Stimulated activated effector memory CD8-positive, alpha-beta T cell treated with anti-CD3 and anti-CD28 coated beads, Interleukin-12 subunit alpha, Interleukin-12 subunit beta, amount 100 ng/mL, for 72 hours (primary cell): ENCODE measurements at regions not wholly inside any gene's neighbourhood (a gene's known extent, or its start where the extent isn't known, plus 50 kb on each side); places are given as distances from the start of the nearest gene placed in this dataset.

Experiments
- ATAC-seq: fragments of 150-1000 bp; cut with Tn5 transposase; 2 replicates; pipeline ENCODE4 v1.10.0; 2021
- DNase-seq, 2 donors: peaks; one replicate each; pipeline ENCODE4 v3.0.0; 2021 to 2022; ENCODE audit warnings: low spot score in 2 of 2
- H3K27ac Mint-ChIP-seq: one replicate; pipeline ENCODE4 v1.8.0; 2022; ENCODE audit warnings: mild to moderate bottlenecking, mixed read lengths
- H3K36me3 Mint-ChIP-seq: one replicate; pipeline ENCODE4 v1.8.0; 2022; ENCODE audit warnings: mild to moderate bottlenecking, mixed read lengths
- H3K4me1 Mint-ChIP-seq: one replicate; pipeline ENCODE4 v1.8.0; 2022; ENCODE audit warnings: mixed read lengths
- H3K4me3 Mint-ChIP-seq: one replicate; pipeline ENCODE4 v1.8.0; 2022; ENCODE audit warnings: mild to moderate bottlenecking, mixed read lengths
- H3K9me3 Mint-ChIP-seq: one replicate; pipeline ENCODE4 v1.8.0; 2022; ENCODE audit warnings: mixed read lengths

- Mint-ChIP-seq H3K4me3 (no peak overlapping the region), H3K36me3 (no peaks in the 10 kb centered on the region), H3K4me1 (no peaks in the 10 kb centered on the region), H3K27ac (no peak overlapping the region), H3K9me3 (peaks cover 7% of the 10 kb centered on the region)
- DNase-seq (no peak), ATAC-seq (no peak)
These were observed 408.8 kb downstream of the PLA2G4A start for GRCh38 chr1:187237542-187237941.

- ATAC-seq (no peak), DNase-seq (no peak)
- no peaks in the 10 kb centered on the region for H3K36me3 Mint-ChIP-seq
- no peaks in the 10 kb centered on the region for H3K4me1 Mint-ChIP-seq
- H3K27ac Mint-ChIP-seq = no peak overlapping the region
- H3K4me3 Mint-ChIP-seq = no peak overlapping the region
- peaks cover 6% of the 10 kb centered on the region for H3K9me3 Mint-ChIP-seq
These were observed 413.2 kb downstream of the PLA2G4A start for GRCh38 chr1:187241971-187242370.

DNA sequence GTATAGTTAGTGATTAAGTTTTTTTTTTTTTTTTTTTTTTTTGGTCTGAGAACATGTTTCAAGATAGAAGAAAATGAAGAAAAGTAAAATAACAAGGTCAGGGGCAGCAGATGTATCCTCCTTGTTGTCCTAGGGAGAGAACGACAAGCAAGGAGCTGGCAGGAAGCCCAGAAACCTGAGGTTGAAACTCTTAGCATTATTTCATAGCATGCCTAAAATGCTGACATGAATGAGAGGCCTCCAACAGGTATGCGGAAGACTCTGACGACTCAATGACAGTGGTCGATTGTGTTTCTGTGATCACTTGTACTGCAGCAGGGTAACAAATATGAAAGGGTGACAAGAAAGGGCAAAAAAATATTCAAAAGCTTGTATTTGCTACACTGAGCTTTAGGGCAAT lies 415.9 kb downstream of the PLA2G4A start:
- Mint-ChIP-seq H3K36me3 (no peaks in the 10 kb centered on the region), H3K27ac (no peak overlapping the region), H3K4me3 (no peak overlapping the region), H3K9me3 (peaks cover 8% of the 10 kb centered on the region), H3K4me1 (no peaks in the 10 kb centered on the region)
- ATAC-seq = no peak
- no peak for DNase-seq

DNA sequence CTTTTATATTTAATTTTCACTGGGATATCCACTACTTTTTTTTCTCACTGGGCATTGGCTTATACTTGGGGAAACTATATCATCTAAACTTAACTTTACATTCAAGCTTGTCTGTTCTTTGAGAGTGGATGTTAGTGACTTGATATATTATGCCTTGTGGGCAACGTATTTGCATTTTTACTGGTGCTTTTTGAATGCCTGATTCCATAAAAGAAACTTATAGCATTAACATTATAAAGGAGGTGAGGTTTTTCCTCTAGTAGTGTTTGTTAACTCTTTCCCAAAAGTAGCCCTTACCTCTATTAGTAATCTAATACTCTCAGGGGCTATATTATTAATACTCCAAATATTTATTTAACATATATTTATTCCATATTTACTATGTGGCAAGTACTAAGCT lies 416.5 kb downstream of the PLA2G4A start:
- no peaks in the 10 kb centered on the region for H3K4me1 Mint-ChIP-seq
- ATAC-seq (no peak), DNase-seq (no peak)
- H3K9me3 Mint-ChIP-seq = peaks cover 8% of the 10 kb centered on the region
- H3K36me3 Mint-ChIP-seq = no peaks in the 10 kb centered on the region
- no peak overlapping the region for H3K4me3 Mint-ChIP-seq
- H3K27ac Mint-ChIP-seq = no peak overlapping the region

DNA sequence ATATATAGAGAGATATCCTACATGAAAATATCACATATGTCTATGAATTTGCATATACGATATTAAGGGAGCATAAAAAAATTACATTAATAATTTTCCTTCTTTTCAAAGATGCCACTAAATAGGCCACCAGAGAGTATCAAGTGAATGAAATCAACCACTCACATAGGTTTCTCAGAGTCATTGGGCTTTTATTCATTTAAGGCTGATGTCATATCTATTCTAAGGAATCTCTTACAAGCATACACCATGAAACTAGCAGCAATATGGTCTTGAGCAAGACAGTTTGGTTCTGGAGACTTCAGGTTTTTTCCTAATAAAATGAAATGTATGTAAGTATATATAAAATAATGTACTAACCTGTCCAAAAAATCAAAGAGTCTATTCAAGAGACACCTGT lies 420.4 kb downstream of the PLA2G4A start:
- no peak overlapping the region for H3K4me3 Mint-ChIP-seq
- no peaks in the 10 kb centered on the region for H3K4me1 Mint-ChIP-seq
- H3K27ac Mint-ChIP-seq = no peak overlapping the region
- DNase-seq (no peak), ATAC-seq (no peak)
- peaks cover 4% of the 10 kb centered on the region for H3K9me3 Mint-ChIP-seq
- H3K36me3 Mint-ChIP-seq = no peaks in the 10 kb centered on the region

GRCh38 chr1:187252923-187253322 lies 424.2 kb downstream of the PLA2G4A start:
- Mint-ChIP-seq H3K4me1 (no peaks in the 10 kb centered on the region), H3K27ac (no peak overlapping the region), H3K36me3 (no peaks in the 10 kb centered on the region), H3K9me3 (peaks cover 6% of the 10 kb centered on the region), H3K4me3 (no peak overlapping the region)
- DNase-seq (no peak), ATAC-seq (no peak)

DNA sequence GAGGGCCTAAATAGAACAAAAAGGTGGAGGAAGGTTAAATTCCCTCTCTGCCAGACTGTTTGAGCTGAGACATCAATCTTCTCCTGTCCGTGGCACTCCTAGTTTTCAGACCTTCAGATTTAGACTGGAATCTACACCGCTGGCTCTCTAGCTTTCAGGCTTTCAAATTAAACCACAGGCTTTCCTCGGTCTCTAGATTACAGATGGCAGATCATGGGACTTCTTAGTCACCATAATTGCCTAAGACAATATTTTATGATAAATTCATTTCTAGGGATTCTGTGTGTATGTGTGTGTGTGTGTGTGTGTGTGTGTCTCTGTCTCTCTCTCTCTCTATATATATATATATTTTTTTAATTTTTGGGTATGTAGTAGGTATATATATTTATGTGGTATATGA lies 428.7 kb downstream of the PLA2G4A start:
- Mint-ChIP-seq H3K4me3 (no peak overlapping the region), H3K36me3 (no peaks in the 10 kb centered on the region), H3K27ac (no peak overlapping the region), H3K9me3 (peaks cover 9% of the 10 kb centered on the region), H3K4me1 (no peaks in the 10 kb centered on the region)
- DNase-seq (no peak), ATAC-seq (no peak)

DNA sequence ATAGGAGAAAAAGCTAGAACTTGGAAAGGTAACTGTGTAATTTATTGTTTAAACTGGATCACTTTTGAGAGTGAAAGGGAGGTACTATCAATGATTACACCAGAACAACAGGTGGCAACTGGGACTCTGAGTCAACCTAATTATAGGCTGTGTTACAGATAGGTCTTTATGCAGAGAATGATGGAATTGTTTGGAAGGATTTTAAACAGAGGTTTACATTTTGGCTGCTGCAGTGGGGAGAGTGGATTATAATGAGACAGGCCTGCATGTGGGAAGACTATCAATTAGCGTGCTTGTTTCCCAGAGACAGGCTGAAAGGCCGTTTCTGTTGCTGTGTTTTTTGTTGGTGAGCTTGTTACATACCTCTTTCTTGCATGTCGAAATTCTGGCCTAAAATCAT lies 432.9 kb downstream of the PLA2G4A start:
- Mint-ChIP-seq H3K4me1 (no peaks in the 10 kb centered on the region), H3K4me3 (no peak overlapping the region), H3K27ac (no peak overlapping the region), H3K36me3 (no peaks in the 10 kb centered on the region), H3K9me3 (peaks cover 3% of the 10 kb centered on the region)
- no peak for ATAC-seq
- DNase-seq = no peak

GRCh38 chr1:187262731-187263130 lies 434.0 kb downstream of the PLA2G4A start:
- Mint-ChIP-seq H3K36me3 (no peaks in the 10 kb centered on the region), H3K4me1 (no peaks in the 10 kb centered on the region)
- DNase-seq = no peak

DNA sequence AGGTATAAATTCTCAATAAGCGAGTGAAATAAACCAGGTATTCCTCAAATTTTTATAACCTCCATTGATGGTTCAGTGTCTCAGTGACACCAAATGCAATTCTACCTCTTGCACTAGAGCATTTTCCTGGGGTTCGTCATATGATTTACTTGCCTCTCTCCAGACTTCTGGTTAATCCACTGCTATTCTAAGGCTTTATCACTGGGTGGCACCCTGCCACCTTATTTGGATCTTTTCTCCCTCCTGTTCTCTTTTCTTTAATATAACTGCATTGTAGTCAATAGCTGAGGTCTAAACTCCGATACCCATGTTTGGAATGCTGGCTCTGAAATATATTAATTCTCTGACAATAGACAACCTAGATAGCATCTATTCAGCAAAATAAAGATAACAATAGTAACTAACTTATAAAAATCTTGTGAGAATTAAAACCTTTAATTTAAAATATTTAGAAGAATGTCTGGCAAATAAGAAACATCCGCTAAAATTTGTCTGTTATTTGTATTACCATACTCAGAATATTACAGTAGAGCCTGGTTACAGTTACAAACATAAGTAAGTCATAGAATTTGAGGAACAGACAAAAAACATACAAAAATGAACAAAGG lies 436.4 kb downstream of the PLA2G4A start:
- peaks cover 3% of the 10 kb centered on the region for H3K9me3 Mint-ChIP-seq
- ATAC-seq (no peak), DNase-seq (no peak)
- no peaks in the 10 kb centered on the region for H3K36me3 Mint-ChIP-seq
- no peak overlapping the region for H3K27ac Mint-ChIP-seq
- no peak overlapping the region for H3K4me3 Mint-ChIP-seq
- H3K4me1 Mint-ChIP-seq = no peaks in the 10 kb centered on the region

More at GRCh38 chr1:187262731-187263130, 434.0 kb downstream of the PLA2G4A start:
- Mint-ChIP-seq H3K4me3 (no peak overlapping the region), H3K9me3 (peaks cover 3% of the 10 kb centered on the region), H3K27ac (no peak overlapping the region)
- ATAC-seq = no peak

GRCh38 chr1:187266051-187266450 lies 437.3 kb downstream of the PLA2G4A start:
- DNase-seq = no peak
- Mint-ChIP-seq H3K9me3 (peaks cover 3% of the 10 kb centered on the region), H3K27ac (no peak overlapping the region), H3K4me1 (no peaks in the 10 kb centered on the region), H3K36me3 (no peaks in the 10 kb centered on the region), H3K4me3 (no peak overlapping the region)
- no peak for ATAC-seq

DNA sequence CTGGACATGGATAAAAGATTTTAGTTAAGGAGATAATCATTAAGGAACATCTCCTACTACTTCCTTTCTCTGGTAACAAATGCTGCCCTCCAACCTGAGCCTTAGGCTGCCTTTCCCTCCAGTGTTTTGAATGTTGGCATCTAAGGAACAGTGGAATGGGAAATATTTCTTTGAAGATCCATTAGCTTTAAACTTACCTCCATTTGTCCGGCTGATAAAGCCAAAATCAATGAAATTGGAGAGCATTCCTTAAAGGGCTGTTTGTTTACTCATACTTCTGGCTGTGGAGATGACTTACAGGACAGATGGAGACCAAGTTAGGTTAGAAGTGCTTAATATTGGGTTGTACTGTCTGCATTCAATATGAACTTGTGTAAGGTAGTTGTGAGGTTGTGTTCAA lies 439.1 kb downstream of the PLA2G4A start:
- ATAC-seq (no peak), DNase-seq (no peak)
- H3K9me3 Mint-ChIP-seq = peaks cover 3% of the 10 kb centered on the region
- no peaks in the 10 kb centered on the region for H3K36me3 Mint-ChIP-seq
- no peaks in the 10 kb centered on the region for H3K4me1 Mint-ChIP-seq
- H3K27ac Mint-ChIP-seq = no peak overlapping the region
- no peak overlapping the region for H3K4me3 Mint-ChIP-seq

GRCh38 chr1:187270256-187270655 lies 441.5 kb downstream of the PLA2G4A start:
- Mint-ChIP-seq H3K9me3 (peaks cover 7% of the 10 kb centered on the region), H3K4me3 (no peak overlapping the region), H3K36me3 (no peaks in the 10 kb centered on the region), H3K4me1 (no peaks in the 10 kb centered on the region), H3K27ac (no peak overlapping the region)
- ATAC-seq (no peak), DNase-seq (no peak)

GRCh38 chr1:187275346-187275745 lies 446.6 kb downstream of the PLA2G4A start:
- H3K4me1 Mint-ChIP-seq = no peaks in the 10 kb centered on the region
- no peak for DNase-seq

DNA sequence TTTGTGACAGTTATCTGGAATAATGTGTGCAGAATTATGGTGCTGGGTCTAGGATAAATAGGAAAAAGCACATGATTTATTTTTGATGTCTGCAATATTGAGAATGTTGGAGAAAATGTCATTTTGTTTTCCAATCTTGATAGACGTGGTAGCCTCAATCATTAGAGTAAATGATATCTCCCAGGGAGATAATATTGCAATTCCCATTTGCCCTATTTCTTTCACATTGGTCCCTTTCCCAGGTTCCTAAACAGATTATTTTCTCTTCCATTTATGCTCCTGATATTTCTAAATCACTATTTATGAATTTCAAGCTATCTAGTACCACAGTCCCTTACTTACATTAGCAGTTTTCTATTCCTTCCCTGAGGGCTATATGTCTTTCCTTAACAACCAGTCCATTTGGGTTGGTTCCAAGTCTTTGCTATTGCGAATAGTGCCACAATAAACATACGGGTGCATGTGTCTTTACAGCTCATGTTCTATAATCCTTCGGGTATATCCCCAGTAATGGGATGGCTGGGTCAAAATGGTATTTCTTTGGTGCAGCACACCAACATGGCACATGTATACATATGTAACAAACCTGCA lies 447.3 kb downstream of the PLA2G4A start:
- no peak for ATAC-seq
- DNase-seq = no peak
- H3K4me1 Mint-ChIP-seq = no peaks in the 10 kb centered on the region
- H3K4me3 Mint-ChIP-seq = no peak overlapping the region
- no peak overlapping the region for H3K27ac Mint-ChIP-seq
- peaks cover 7% of the 10 kb centered on the region for H3K9me3 Mint-ChIP-seq
- H3K36me3 Mint-ChIP-seq = no peaks in the 10 kb centered on the region

More at GRCh38 chr1:187275346-187275745, 446.6 kb downstream of the PLA2G4A start:
- no peak overlapping the region for H3K27ac Mint-ChIP-seq
- no peak for ATAC-seq
- peaks cover 7% of the 10 kb centered on the region for H3K9me3 Mint-ChIP-seq
- H3K4me3 Mint-ChIP-seq = no peak overlapping the region
- no peaks in the 10 kb centered on the region for H3K36me3 Mint-ChIP-seq

- no peak overlapping the region for H3K27ac Mint-ChIP-seq
- no peak overlapping the region for H3K4me3 Mint-ChIP-seq
- DNase-seq (no peak), ATAC-seq (no peak)
- no peaks in the 10 kb centered on the region for H3K4me1 Mint-ChIP-seq
- H3K9me3 Mint-ChIP-seq = peaks cover 4% of the 10 kb centered on the region
- H3K36me3 Mint-ChIP-seq = no peaks in the 10 kb centered on the region
These were observed 447.9 kb downstream of the PLA2G4A start for GRCh38 chr1:187276677-187277076.
